ENCODE measurements at regions not wholly inside any gene's neighbourhood (a gene's known extent, or its start where the extent isn't known, plus 50 kb on each side); places are given as distances from the start of the nearest gene placed in this dataset.

- Histone ChIP-seq H3K27me3 (no peaks in the 10 kb centered on the region), H3K9me3 (no peaks in the 10 kb centered on the region), H3K4me3 (ENCODE audit: low read depth, low read length) (no peak overlapping the region), H3K36me3 (no peaks in the 10 kb centered on the region), H3K4me1 (no peaks in the 10 kb centered on the region)
- no peak for DNase-seq
- TF ChIP-seq CTCF (IDR thresholded peaks at IDR 0.05; ENCODE audit: low read depth, low read length) = no peak
Observed at GRCh38 chr2:150006591-150006990, 419.0 kb upstream of the MMADHC start.

GRCh38 chr2:150003544-150003943 is 416.0 kb upstream of the MMADHC start:
- Histone ChIP-seq H3K4me1 (no peaks in the 10 kb centered on the region), H3K27me3 (no peaks in the 10 kb centered on the region), H3K36me3 (no peaks in the 10 kb centered on the region), H3K4me3 (ENCODE audit: low read depth, low read length) (no peak overlapping the region), H3K9me3 (no peaks in the 10 kb centered on the region)
- DNase-seq = no peak
- no peak for TF ChIP-seq CTCF (IDR thresholded peaks at IDR 0.05; ENCODE audit: low read depth, low read length)

GRCh38 chr2:150001788-150002187 is 414.2 kb upstream of the MMADHC start:
- DNase-seq = no peak
- Histone ChIP-seq H3K36me3 (no peaks in the 10 kb centered on the region), H3K4me3 (ENCODE audit: low read depth, low read length) (no peak overlapping the region), H3K4me1 (no peaks in the 10 kb centered on the region), H3K27me3 (no peaks in the 10 kb centered on the region), H3K9me3 (no peaks in the 10 kb centered on the region)
- no peak for TF ChIP-seq CTCF (IDR thresholded peaks at IDR 0.05; ENCODE audit: low read depth, low read length)

DNA sequence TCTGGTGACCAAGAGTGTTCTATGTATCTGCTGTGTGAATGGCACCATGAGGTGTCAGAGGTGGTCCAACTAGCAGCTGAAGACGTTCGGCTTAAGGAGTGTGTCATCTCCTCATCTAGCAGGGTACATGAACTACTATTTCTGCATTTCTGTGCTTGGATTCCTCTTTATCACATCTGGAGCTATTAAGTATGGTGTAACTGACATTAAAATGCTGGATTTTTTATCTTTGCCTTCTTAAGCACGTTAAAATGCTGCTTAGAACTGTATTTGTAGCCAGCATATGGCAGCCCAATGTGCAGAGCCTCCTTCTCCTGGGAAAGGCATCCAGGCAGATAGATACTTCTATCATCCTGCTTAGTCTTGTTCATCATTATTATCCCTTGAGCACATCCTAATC is 409.3 kb upstream of the MMADHC start:
- Histone ChIP-seq H3K9me3 (no peaks in the 10 kb centered on the region), H3K4me1 (no peaks in the 10 kb centered on the region), H3K36me3 (no peaks in the 10 kb centered on the region), H3K27me3 (no peaks in the 10 kb centered on the region), H3K4me3 (ENCODE audit: low read depth, low read length) (no peak overlapping the region)
- no peak for TF ChIP-seq CTCF (IDR thresholded peaks at IDR 0.05; ENCODE audit: low read depth, low read length)
- DNase-seq = no peak

- Histone ChIP-seq H3K36me3 (no peaks in the 10 kb centered on the region), H3K27me3 (no peaks in the 10 kb centered on the region), H3K4me3 (ENCODE audit: low read depth, low read length) (no peak overlapping the region), H3K9me3 (no peaks in the 10 kb centered on the region), H3K4me1 (no peaks in the 10 kb centered on the region)
- TF ChIP-seq CTCF (IDR thresholded peaks at IDR 0.05; ENCODE audit: low read depth, low read length) = no peak
- DNase-seq = no peak
Observed at GRCh38 chr2:149994057-149994728, 406.6 kb upstream of the MMADHC start.

GRCh38 chr2:149993316-149993715 is 405.7 kb upstream of the MMADHC start:
- Histone ChIP-seq H3K27me3 (no peaks in the 10 kb centered on the region), H3K4me1 (no peaks in the 10 kb centered on the region)
- TF ChIP-seq CTCF (IDR thresholded peaks at IDR 0.05; ENCODE audit: low read depth, low read length) = no peak

More at GRCh38 chr2:149993316-149993715, 405.7 kb upstream of the MMADHC start:
- no peaks in the 10 kb centered on the region for H3K36me3 ChIP-seq
- H3K4me3 ChIP-seq (ENCODE audit: low read depth, low read length) = no peak overlapping the region
- no peaks in the 10 kb centered on the region for H3K9me3 ChIP-seq
- DNase-seq = no peak

Data from BE2C (cell line).